ENCODE measurements at regions not wholly inside any gene's neighbourhood (a gene's known extent, or its start where the extent isn't known, plus 50 kb on each side); places are given as distances from the start of the nearest gene placed in this dataset.

GRCh38 chr2:150542692-150543091 is 55.2 kb upstream of the RND3 start:
- no peaks in the 10 kb centered on the region for H3K4me1 Mint-ChIP-seq (ENCODE audit: low read depth, unreplicated experiment)
- H3K27ac Mint-ChIP-seq (ENCODE audit: unreplicated experiment), result no peak overlapping the region
- H3K36me3 Mint-ChIP-seq (ENCODE audit: unreplicated experiment), result peaks cover under 1% of the 10 kb centered on the region
- no peak for TF ChIP-seq CTCF (IDR thresholded peaks at IDR 0.05; ENCODE audit: partially characterized antibody, unreplicated experiment)
- H3K9me3 Mint-ChIP-seq (ENCODE audit: unreplicated experiment), result peaks cover 2% of the 10 kb centered on the region
- H3K4me3 Mint-ChIP-seq (ENCODE audit: unreplicated experiment), result no peak overlapping the region
- peaks cover 2% of the 10 kb centered on the region for H3K27me3 Mint-ChIP-seq (ENCODE audit: unreplicated experiment)
- no peak for DNase-seq

GRCh38 chr2:150542172-150542571 is 54.7 kb upstream of the RND3 start:
- no peak for DNase-seq
- Mint-ChIP-seq H3K9me3 (ENCODE audit: unreplicated experiment) (peaks cover 3% of the 10 kb centered on the region), H3K27me3 (ENCODE audit: unreplicated experiment) (peaks cover 2% of the 10 kb centered on the region), H3K27ac (ENCODE audit: unreplicated experiment) (no peak overlapping the region), H3K4me3 (ENCODE audit: unreplicated experiment) (no peak overlapping the region), H3K36me3 (ENCODE audit: unreplicated experiment) (peaks cover 6% of the 10 kb centered on the region), H3K4me1 (ENCODE audit: low read depth, unreplicated experiment) (no peaks in the 10 kb centered on the region)
- no peak for TF ChIP-seq CTCF (IDR thresholded peaks at IDR 0.05; ENCODE audit: partially characterized antibody, unreplicated experiment)

- Mint-ChIP-seq H3K36me3 (ENCODE audit: unreplicated experiment) (peaks cover 19% of the 10 kb centered on the region), H3K4me1 (ENCODE audit: low read depth, unreplicated experiment) (no peaks in the 10 kb centered on the region), H3K27ac (ENCODE audit: unreplicated experiment) (no peak overlapping the region), H3K9me3 (ENCODE audit: unreplicated experiment) (peaks cover 3% of the 10 kb centered on the region), H3K27me3 (ENCODE audit: unreplicated experiment) (peaks cover 2% of the 10 kb centered on the region), H3K4me3 (ENCODE audit: unreplicated experiment) (no peak overlapping the region)
- DNase-seq, result no peak
- TF ChIP-seq CTCF (IDR thresholded peaks at IDR 0.05; ENCODE audit: partially characterized antibody, unreplicated experiment), result no peak
Observed at GRCh38 chr2:150538651-150539201, 51.3 kb upstream of the RND3 start.

Measured in glutamatergic neuron (in vitro differentiated cells).